ENCODE measurements at regions not wholly inside any gene's neighbourhood (a gene's known extent, or its start where the extent isn't known, plus 50 kb on each side); places are given as distances from the start of the nearest gene placed in this dataset.
"Not testable (repeated sequence)": the region's sequence is repeated elsewhere in the genome, so short reads cannot be mapped to it uniquely, and the experiment has no call there.

GRCh38 chr13:64568748-64569147 is 2661.4 kb downstream of the PCDH9 start:
- no peak overlapping the region for H2BK5ac ChIP-seq (ENCODE audit: low read depth, low read length, poor library complexity)
- no peak overlapping the region for H3K9ac ChIP-seq (ENCODE audit: low read length)
- H4K12ac ChIP-seq (ENCODE audit: low read depth, low read length) = no peak overlapping the region
- no peak overlapping the region for H3K23ac ChIP-seq (ENCODE audit: low read length)
- no peak overlapping the region for H2AFZ ChIP-seq (ENCODE audit: insufficient read depth, low read length, poor library complexity)
- no peak overlapping the region for H2BK120ac ChIP-seq (ENCODE audit: insufficient read depth, low read length, poor library complexity)
- no peak overlapping the region for H2BK12ac ChIP-seq (ENCODE audit: low read length)
- no peak overlapping the region for H4K8ac ChIP-seq (ENCODE audit: low read depth, low read length)
- no peak overlapping the region for H3K4me2 ChIP-seq (ENCODE audit: low read length)
- H4K91ac ChIP-seq (ENCODE audit: low read depth, low read length) = no peak overlapping the region
- peaks cover 3 to 4% of the 10 kb centered on the region in 2 experiments for H3K4me1 ChIP-seq (ENCODE audit: control insufficient read depth in 1 of 2, insufficient read depth in 2 of 2, low read length in 2 of 2)
- H3K9me3 ChIP-seq (ENCODE audit: insufficient read depth, low read depth, low read length) = peaks cover 1% of the 10 kb centered on the region
- no peak overlapping the region for H3K14ac ChIP-seq (ENCODE audit: low read length)
- no peak overlapping the region for H3K18ac ChIP-seq (ENCODE audit: low read length)
- no peaks in the 10 kb centered on the region for H3K27me3 ChIP-seq (ENCODE audit: insufficient read depth, low read length)
- no peaks in the 10 kb centered on the region for H3K79me2 ChIP-seq (ENCODE audit: control insufficient read depth, insufficient read depth, low read length, poor library complexity)
- H3K4me3 ChIP-seq (ENCODE audit: low read depth, low read length) = no peak overlapping the region
- H2AK5ac ChIP-seq (ENCODE audit: low read length) = no peak overlapping the region
- no peak overlapping the region for H3K27ac ChIP-seq (ENCODE audit: low read depth, low read length)
- H3K4ac ChIP-seq (ENCODE audit: low read depth, low read length) = no peak overlapping the region
- no peaks in the 10 kb centered on the region for H3K36me3 ChIP-seq (ENCODE audit: control insufficient read depth in 1 of 2, insufficient read depth in 2 of 2, low read length in 2 of 2)
- H3K79me1 ChIP-seq (ENCODE audit: low read length) = peaks cover 4% of the 10 kb centered on the region
- no peak for DNase-seq

- not testable (repeated sequence) for H2AFZ ChIP-seq (ENCODE audit: insufficient read depth, low read length, poor library complexity); H4K12ac ChIP-seq (ENCODE audit: low read depth, low read length); H3K79me1 ChIP-seq (ENCODE audit: low read length); H3K27me3 ChIP-seq (ENCODE audit: insufficient read depth, low read length); H3K9me3 ChIP-seq (ENCODE audit: insufficient read depth, low read depth, low read length); H3K9ac ChIP-seq (ENCODE audit: low read length); H3K4me1 ChIP-seq (ENCODE audit: control insufficient read depth in 1 of 2, insufficient read depth in 2 of 2, low read length in 2 of 2); H3K4me2 ChIP-seq (ENCODE audit: low read length); H3K18ac ChIP-seq (ENCODE audit: low read length); H2BK12ac ChIP-seq (ENCODE audit: low read length); H4K91ac ChIP-seq (ENCODE audit: low read depth, low read length); H3K27ac ChIP-seq (ENCODE audit: low read depth, low read length); H2BK120ac ChIP-seq (ENCODE audit: insufficient read depth, low read length, poor library complexity); H3K14ac ChIP-seq (ENCODE audit: low read length); H2AK5ac ChIP-seq (ENCODE audit: low read length); H3K4me3 ChIP-seq (ENCODE audit: low read depth, low read length); H3K36me3 ChIP-seq (ENCODE audit: control insufficient read depth in 1 of 2, insufficient read depth in 2 of 2, low read length in 2 of 2); H2BK5ac ChIP-seq (ENCODE audit: low read depth, low read length, poor library complexity); H3K4ac ChIP-seq (ENCODE audit: low read depth, low read length); H3K79me2 ChIP-seq (ENCODE audit: control insufficient read depth, insufficient read depth, low read length, poor library complexity); DNase-seq; H3K23ac ChIP-seq (ENCODE audit: low read length); H4K8ac ChIP-seq (ENCODE audit: low read depth, low read length)
- WGBS (ENCODE audit: extremely low coverage, insufficient coverage, insufficient read length) = no CpG with 5 or more reads among the region's 10 CpGs
These were observed 2672.1 kb downstream of the PCDH9 start for GRCh38 chr13:64558031-64558430.

GRCh38 chr13:64556376-64556775 is 2673.8 kb downstream of the PCDH9 start:
- H3K4me2 ChIP-seq (ENCODE audit: low read length) = no peak overlapping the region
- H3K36me3 ChIP-seq (ENCODE audit: control insufficient read depth in 1 of 2, insufficient read depth in 2 of 2, low read length in 2 of 2) = no peaks in the 10 kb centered on the region
- no peak overlapping the region for H4K8ac ChIP-seq (ENCODE audit: low read depth, low read length)
- peaks cover 7% of the 10 kb centered on the region for H3K79me1 ChIP-seq (ENCODE audit: low read length)
- H4K91ac ChIP-seq (ENCODE audit: low read depth, low read length) = no peak overlapping the region
- no peak for DNase-seq
- no peak overlapping the region for H3K23ac ChIP-seq (ENCODE audit: low read length)
- no peak overlapping the region for H2BK120ac ChIP-seq (ENCODE audit: insufficient read depth, low read length, poor library complexity)
- H2BK5ac ChIP-seq (ENCODE audit: low read depth, low read length, poor library complexity) = no peak overlapping the region
- no peak overlapping the region for H3K27ac ChIP-seq (ENCODE audit: low read depth, low read length)
- no peak overlapping the region for H3K4ac ChIP-seq (ENCODE audit: low read depth, low read length)
- H3K9ac ChIP-seq (ENCODE audit: low read length) = no peak overlapping the region
- no peak overlapping the region for H2BK12ac ChIP-seq (ENCODE audit: low read length)
- H3K18ac ChIP-seq (ENCODE audit: low read length) = no peak overlapping the region
- H3K14ac ChIP-seq (ENCODE audit: low read length) = no peak overlapping the region
- H3K4me1 ChIP-seq (ENCODE audit: control insufficient read depth in 1 of 2, insufficient read depth in 2 of 2, low read length in 2 of 2) = peaks cover 2 to 5% of the 10 kb centered on the region in 2 experiments
- H2AK5ac ChIP-seq (ENCODE audit: low read length) = no peak overlapping the region
- H3K27me3 ChIP-seq (ENCODE audit: insufficient read depth, low read length) = no peaks in the 10 kb centered on the region
- no peak overlapping the region for H3K4me3 ChIP-seq (ENCODE audit: low read depth, low read length)
- no peak overlapping the region for H2AFZ ChIP-seq (ENCODE audit: insufficient read depth, low read length, poor library complexity)
- WGBS (ENCODE audit: extremely low coverage, insufficient coverage, insufficient read length) = no CpG with 5 or more reads among the region's 1 CpG
- no peaks in the 10 kb centered on the region for H3K9me3 ChIP-seq (ENCODE audit: insufficient read depth, low read depth, low read length)
- no peaks in the 10 kb centered on the region for H3K79me2 ChIP-seq (ENCODE audit: control insufficient read depth, insufficient read depth, low read length, poor library complexity)
- H4K12ac ChIP-seq (ENCODE audit: low read depth, low read length) = no peak overlapping the region

DNA sequence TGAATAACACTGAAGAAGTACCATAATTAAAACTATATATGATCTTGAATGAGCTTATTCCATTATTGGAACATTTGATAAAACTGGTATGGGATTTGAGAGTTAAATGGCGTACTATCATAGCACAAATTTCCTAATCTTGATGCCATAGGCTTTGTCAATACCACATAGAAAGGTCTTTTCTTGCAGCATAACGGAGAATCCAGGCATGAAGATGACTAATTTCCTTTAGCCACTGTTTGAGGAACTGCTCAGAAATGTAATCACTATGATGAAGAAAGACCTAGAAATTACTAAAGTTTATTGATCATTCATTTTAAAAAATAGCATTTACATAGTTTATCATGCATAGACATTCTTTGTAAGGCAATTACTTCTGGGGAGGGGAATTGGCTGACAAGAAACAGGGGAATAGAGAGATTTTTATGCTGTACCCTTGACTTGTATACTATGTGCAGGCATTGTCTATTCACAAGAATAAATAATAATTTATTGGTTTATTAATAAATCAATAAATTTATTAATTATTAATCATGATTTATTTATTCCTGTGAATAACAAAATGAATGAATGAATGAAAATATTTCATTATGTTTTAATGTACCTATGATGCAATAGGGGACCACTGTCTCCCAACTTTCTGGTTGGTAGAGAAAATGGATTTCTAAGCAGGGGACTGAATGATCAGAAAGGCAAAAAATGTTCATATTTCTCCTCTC is 2676.6 kb downstream of the PCDH9 start:
- H4K91ac ChIP-seq (ENCODE audit: low read depth, low read length) = no peak overlapping the region
- H3K36me3 ChIP-seq (ENCODE audit: control insufficient read depth in 1 of 2, insufficient read depth in 2 of 2, low read length in 2 of 2) = no peaks in the 10 kb centered on the region
- no peak overlapping the region for H2AFZ ChIP-seq (ENCODE audit: insufficient read depth, low read length, poor library complexity)
- no peak overlapping the region for H3K4ac ChIP-seq (ENCODE audit: low read depth, low read length)
- H4K12ac ChIP-seq (ENCODE audit: low read depth, low read length) = no peak overlapping the region
- no peak for DNase-seq
- H3K79me1 ChIP-seq (ENCODE audit: low read length) = peaks cover 10% of the 10 kb centered on the region
- H3K23ac ChIP-seq (ENCODE audit: low read length) = no peak overlapping the region
- no peak overlapping the region for H3K9ac ChIP-seq (ENCODE audit: low read length)
- no peak overlapping the region for H2BK12ac ChIP-seq (ENCODE audit: low read length)
- H3K27ac ChIP-seq (ENCODE audit: low read depth, low read length) = no peak overlapping the region
- no peak overlapping the region for H2BK120ac ChIP-seq (ENCODE audit: insufficient read depth, low read length, poor library complexity)
- no peaks in the 10 kb centered on the region for H3K27me3 ChIP-seq (ENCODE audit: insufficient read depth, low read length)
- H3K4me3 ChIP-seq (ENCODE audit: low read depth, low read length) = no peak overlapping the region
- peaks cover 2 to 5% of the 10 kb centered on the region in 2 experiments for H3K4me1 ChIP-seq (ENCODE audit: control insufficient read depth in 1 of 2, insufficient read depth in 2 of 2, low read length in 2 of 2)
- WGBS (ENCODE audit: extremely low coverage, insufficient coverage, insufficient read length) = no CpG with 5 or more reads among the region's 2 CpGs
- H2BK5ac ChIP-seq (ENCODE audit: low read depth, low read length, poor library complexity) = no peak overlapping the region
- no peak overlapping the region for H3K14ac ChIP-seq (ENCODE audit: low read length)
- no peak overlapping the region for H4K8ac ChIP-seq (ENCODE audit: low read depth, low read length)
- H3K18ac ChIP-seq (ENCODE audit: low read length) = no peak overlapping the region
- no peaks in the 10 kb centered on the region for H3K9me3 ChIP-seq (ENCODE audit: insufficient read depth, low read depth, low read length)
- H2AK5ac ChIP-seq (ENCODE audit: low read length) = no peak overlapping the region
- no peaks in the 10 kb centered on the region for H3K79me2 ChIP-seq (ENCODE audit: control insufficient read depth, insufficient read depth, low read length, poor library complexity)
- H3K4me2 ChIP-seq (ENCODE audit: low read length) = no peak overlapping the region
